Kidney (tissue), 13 donors: ENCODE measurements at regions not wholly inside any gene's neighbourhood (a gene's known extent, or its start where the extent isn't known, plus 50 kb on each side); places are given as distances from the start of the nearest gene placed in this dataset.

Experiments used
- DNase-seq, 5 donors: peaks; one replicate each; pipeline ENCODE4 v3.0.0-alpha.2; 2013 to 2020
- FAIRE-seq: peaks from 2 replicates; lab custom pipeline; 2012; peaks lifted over from hg19 to GRCh38; lab: Jason Lieb, UNC
- H3K27ac ChIP-seq, 2 donors: one replicate each; pipeline ENCODE4 v1.7.0; 2013; ENCODE audit warnings: low read depth in 2 of 2, low read length in 2 of 2, inconsistent platforms in 1 of 2
- H3K27me3 ChIP-seq: one replicate; pipeline ENCODE4 v1.7.1; 2013; ENCODE audit warnings: low read length, inconsistent platforms; ENCODE audit not compliant: control insufficient read depth, insufficient read depth
- H3K36me3 ChIP-seq, 3 donors: one replicate each; pipeline versions ENCODE4 v1.7.0 to v1.7.1; 2013; ENCODE audit warnings: low read length in 3 of 3, control low read depth in 1 of 3, inconsistent platforms in 1 of 3; ENCODE audit not compliant: insufficient read depth in 3 of 3, control insufficient read depth in 2 of 3
- H3K4me1 ChIP-seq, 3 donors: one replicate each; pipeline versions ENCODE4 v1.7.0 to v1.7.1; 2013; ENCODE audit warnings: low read length in 3 of 3, inconsistent platforms in 1 of 3, low read depth in 1 of 3; ENCODE audit not compliant: control insufficient read depth in 2 of 3, insufficient read depth in 2 of 3
- H3K4me3 ChIP-seq, 3 donors: one replicate each; pipeline versions ENCODE4 v1.7.0 to v1.8.1; 2013; ENCODE audit warnings: low read length in 3 of 3, control low read depth in 1 of 3, inconsistent platforms in 1 of 3
- H3K9ac ChIP-seq, 3 donors: one replicate each; pipeline versions ENCODE4 v1.7.0 to v1.7.1; 2013; ENCODE audit warnings: low read length in 3 of 3, control low read depth in 1 of 3, inconsistent platforms in 1 of 3
- H3K9me3 ChIP-seq, 3 donors: one replicate each; pipeline versions ENCODE4 v1.7.0 to v1.7.1; 2013; ENCODE audit warnings: low read length in 3 of 3, control low read depth in 1 of 3, inconsistent platforms in 1 of 3; ENCODE audit not compliant: control insufficient read depth in 2 of 3, insufficient read depth in 1 of 3
- CTCF ChIP-seq: IDR thresholded peaks from 3 replicates; pipeline ENCODE4 v1.5.1; 2012; ENCODE audit warnings: mild to moderate bottlenecking, moderate library complexity, borderline replicate concordance; ENCODE audit not compliant: insufficient read depth; ENCODE audit errors: extremely low read depth
- intact Hi-C: fragments of 100-400 bp; cut with DNase I; formaldehyde crosslinking; loops from one replicate; pipeline ENCODE4 v1.11.1; 2022
- donor health status: control.
- donor health status: control.
- donor health status: control.
- donor health status: control.
- donor health status: control.
- donor health status: DM: yes; HTN: yes; CAD: no.
- donor health status: Normal renal cell carcinoma (clear cell type).

- no peak for TF ChIP-seq CTCF
- intact Hi-C loops: no loop called here
- H3K27ac ChIP-seq: no peak overlapping the region
- H3K4me3 ChIP-seq: no peak overlapping the region
- DNase-seq: no peak
- no peaks in the 10 kb centered on the region for H3K9me3 ChIP-seq
- H3K36me3 ChIP-seq: no peaks in the 10 kb centered on the region
- H3K4me1 ChIP-seq: no peaks in the 10 kb centered on the region
- H3K9ac ChIP-seq: no peak overlapping the region
- no peak for FAIRE-seq
- H3K27me3 ChIP-seq: no peaks in the 10 kb centered on the region
Observed at GRCh38 chr10:106395041-106395749, 769.3 kb downstream of the SORCS1 start.

GRCh38 chr10:106392778-106393177 is 771.7 kb downstream of the SORCS1 start:
- DNase-seq (no peak), FAIRE-seq (no peak)
- Histone ChIP-seq H3K9me3 (no peaks in the 10 kb centered on the region), H3K4me3 (no peak overlapping the region), H3K27ac (no peak overlapping the region), H3K4me1 (no peaks in the 10 kb centered on the region), H3K27me3 (no peaks in the 10 kb centered on the region), H3K36me3 (no peaks in the 10 kb centered on the region), H3K9ac (no peak overlapping the region)
- no peak for TF ChIP-seq CTCF
- intact Hi-C loops: no loop called here

DNA sequence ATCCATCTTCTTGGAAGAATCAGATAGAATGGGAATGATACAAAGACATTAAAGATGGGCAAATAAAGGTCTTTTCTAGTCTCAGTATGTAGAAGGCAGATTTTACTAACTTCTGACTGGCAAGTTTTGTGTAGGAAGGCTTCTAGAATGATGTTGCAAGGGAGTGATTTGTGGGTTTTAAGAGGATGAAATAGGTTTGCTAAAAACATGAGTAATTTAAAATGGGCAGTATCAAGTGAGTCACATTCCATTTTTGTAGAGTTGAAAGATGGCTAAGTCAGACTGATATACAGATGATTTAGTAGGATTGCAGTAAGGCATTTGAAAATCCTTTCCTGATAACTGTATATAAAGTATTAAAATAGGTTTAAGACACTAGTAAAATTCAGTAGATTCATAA is 777.4 kb downstream of the SORCS1 start:
- no peak for TF ChIP-seq CTCF
- Histone ChIP-seq H3K9me3 (no peaks in the 10 kb centered on the region), H3K27ac (no peak overlapping the region), H3K4me1 (no peaks in the 10 kb centered on the region), H3K9ac (no peak overlapping the region), H3K27me3 (no peaks in the 10 kb centered on the region), H3K4me3 (no peak overlapping the region), H3K36me3 (no peaks in the 10 kb centered on the region)
- intact Hi-C loops: no loop called here
- no peak for FAIRE-seq
- no peak for DNase-seq

DNA sequence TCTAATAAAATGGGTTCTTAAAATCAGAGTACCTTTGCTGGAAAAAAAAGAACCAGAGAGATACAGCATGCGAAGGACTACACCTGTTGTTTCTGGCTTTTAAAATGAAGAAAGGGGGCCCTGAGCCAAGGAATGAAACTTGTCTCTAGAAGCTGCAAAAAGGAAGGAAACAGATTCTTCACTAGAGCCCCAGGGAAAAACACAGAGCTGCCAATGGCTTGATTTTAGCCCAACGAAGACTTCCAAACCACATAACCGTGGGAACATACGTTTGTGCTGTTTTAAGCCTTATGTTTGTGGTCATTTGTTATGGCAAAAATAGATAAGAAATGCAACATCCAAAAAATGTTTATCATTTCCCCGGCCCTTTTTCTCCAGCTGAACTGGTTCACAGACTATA is 780.0 kb downstream of the SORCS1 start:
- Histone ChIP-seq H3K4me3 (no peak overlapping the region), H3K4me1 (no peaks in the 10 kb centered on the region), H3K27me3 (no peaks in the 10 kb centered on the region), H3K27ac (no peak overlapping the region), H3K9me3 (no peaks in the 10 kb centered on the region), H3K36me3 (no peaks in the 10 kb centered on the region), H3K9ac (no peak overlapping the region)
- no peak for FAIRE-seq
- no peak for DNase-seq
- no peak for TF ChIP-seq CTCF
- intact Hi-C loops: no loop called here
